22Rv1 (cell line): ENCODE measurements at regions not wholly inside any gene's neighbourhood (a gene's known extent, or its start where the extent isn't known, plus 50 kb on each side); places are given as distances from the start of the nearest gene placed in this dataset.

ENCODE experiments used
- ZFX ChIP-seq: fragments of 450-650 bp; IDR thresholded peaks from 2 replicates; pipeline ENCODE4 v1.6.1; 2017; ENCODE audit warnings: antibody characterized with exemption, borderline replicate concordance
- TF ChIP-seq, protein P1 (sequence below): fragments of 450-650 bp; IDR thresholded peaks from 2 replicates; pipeline ENCODE4 v1.5.1; 2017; ENCODE audit warnings: mild to moderate bottlenecking

DNA sequence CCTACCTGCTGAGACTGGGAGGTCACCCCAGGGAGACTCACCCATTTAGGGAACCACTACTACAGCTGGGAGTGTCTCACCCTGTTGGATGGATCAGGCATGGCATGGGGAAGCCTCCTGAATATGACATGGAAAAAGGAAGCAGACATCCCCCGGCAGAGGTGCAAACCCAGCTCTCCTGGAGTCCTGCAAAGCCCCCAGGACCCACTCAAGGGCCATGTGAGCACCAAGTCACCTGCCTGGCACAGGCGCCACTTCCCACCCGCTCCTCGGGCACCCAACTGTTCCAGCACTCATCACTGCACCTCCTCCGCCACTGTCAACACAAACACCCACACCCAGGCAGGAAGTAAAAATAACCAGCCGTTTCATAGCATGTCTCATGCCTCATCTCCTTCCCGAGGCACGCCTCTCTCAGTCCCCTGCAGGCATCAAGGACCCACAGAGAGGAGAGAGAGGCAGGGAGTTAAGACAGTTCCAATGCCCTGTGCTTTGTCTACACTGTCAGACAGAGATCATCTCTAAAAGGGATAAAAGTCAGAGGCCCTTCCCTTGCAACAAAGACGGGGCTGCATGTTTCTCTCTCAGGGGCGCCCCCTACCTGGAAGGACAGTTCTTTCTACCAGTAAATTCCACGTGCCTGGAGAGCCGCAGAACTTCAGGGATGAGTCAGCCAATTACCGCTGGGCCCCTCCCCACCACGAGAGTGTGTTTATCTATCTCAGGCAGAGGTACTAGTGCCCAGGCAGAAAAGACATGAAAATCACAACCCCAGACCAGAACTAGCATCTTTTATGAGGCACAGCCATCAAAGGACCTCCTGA, 150.1 kb upstream of the SOD1 start:
- TF ChIP-seq, protein P1, sequence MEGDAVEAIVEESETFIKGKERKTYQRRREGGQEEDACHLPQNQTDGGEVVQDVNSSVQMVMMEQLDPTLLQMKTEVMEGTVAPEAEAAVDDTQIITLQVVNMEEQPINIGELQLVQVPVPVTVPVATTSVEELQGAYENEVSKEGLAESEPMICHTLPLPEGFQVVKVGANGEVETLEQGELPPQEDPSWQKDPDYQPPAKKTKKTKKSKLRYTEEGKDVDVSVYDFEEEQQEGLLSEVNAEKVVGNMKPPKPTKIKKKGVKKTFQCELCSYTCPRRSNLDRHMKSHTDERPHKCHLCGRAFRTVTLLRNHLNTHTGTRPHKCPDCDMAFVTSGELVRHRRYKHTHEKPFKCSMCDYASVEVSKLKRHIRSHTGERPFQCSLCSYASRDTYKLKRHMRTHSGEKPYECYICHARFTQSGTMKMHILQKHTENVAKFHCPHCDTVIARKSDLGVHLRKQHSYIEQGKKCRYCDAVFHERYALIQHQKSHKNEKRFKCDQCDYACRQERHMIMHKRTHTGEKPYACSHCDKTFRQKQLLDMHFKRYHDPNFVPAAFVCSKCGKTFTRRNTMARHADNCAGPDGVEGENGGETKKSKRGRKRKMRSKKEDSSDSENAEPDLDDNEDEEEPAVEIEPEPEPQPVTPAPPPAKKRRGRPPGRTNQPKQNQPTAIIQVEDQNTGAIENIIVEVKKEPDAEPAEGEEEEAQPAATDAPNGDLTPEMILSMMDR, result peak; percentile 38; the same call in 1 of the 2 replicates
- no peak for TF ChIP-seq ZFX
